ENCODE measurements at regions not wholly inside any gene's neighbourhood (a gene's known extent, or its start where the extent isn't known, plus 50 kb on each side); places are given as distances from the start of the nearest gene placed in this dataset.
"Not testable (repeated sequence)": the region's sequence is repeated elsewhere in the genome, so short reads cannot be mapped to it uniquely, and the experiment has no call there.

GRCh38 chr10:33652870-33653269 lies 318.4 kb upstream of the NRP1 start:
- Histone ChIP-seq H3K27me3 (ENCODE audit: insufficient read depth in 3 of 3, low read length in 2 of 3) (no peaks in the 10 kb centered on the region), H3K4me1 (no peaks in the 10 kb centered on the region), H3K9me3 (no peaks in the 10 kb centered on the region), H3K4me3 (no peak overlapping the region), H3K36me3 (ENCODE audit: insufficient read depth in 1 of 2, low read depth in 1 of 2) (no peaks in the 10 kb centered on the region), H3K27ac (no peak overlapping the region)
- WGBS, 3 donors: 98% methylated on average over 3 of the region's 3 CpGs
- TF ChIP-seq CTCF (IDR thresholded peaks at IDR 0.05): no peak
- no peak for DNase-seq
- ATAC-seq: no peak
- intact Hi-C loops (cut with DNase I): loop anchor here in 1 of 2 donors (5.0 kb wide), 1 partner anchor 204 kb away; no protein-coding TSS in a partner anchor

- DNase-seq; H3K4me3 ChIP-seq; H3K4me1 ChIP-seq; H3K27ac ChIP-seq; H3K27me3 ChIP-seq (ENCODE audit: insufficient read depth in 3 of 3, low read length in 2 of 3); H3K9me3 ChIP-seq; H3K36me3 ChIP-seq (ENCODE audit: insufficient read depth in 1 of 2, low read depth in 1 of 2); ATAC-seq: not testable (repeated sequence)
- whole genome bisulfite sequencing, 3 donors: 72 to 87% (median 81%) methylated on average over 2 of the region's 2 CpGs
- intact Hi-C loops (cut with DNase I): loop anchor here in 1 of 2 donors (5.0 kb wide), 1 partner anchor 207 kb away; no protein-coding TSS in a partner anchor
Measured at GRCh38 chr10:33650131-33650530, 315.7 kb upstream of the NRP1 start.

- H3K27ac ChIP-seq: no peak overlapping the region
- no peak for ATAC-seq
- TF ChIP-seq CTCF (IDR thresholded peaks at IDR 0.05): no peak
- intact Hi-C loops (cut with DNase I): no loop called here
- no peak overlapping the region for H3K4me3 ChIP-seq
- H3K36me3 ChIP-seq (ENCODE audit: insufficient read depth in 1 of 2, low read depth in 1 of 2): no peaks in the 10 kb centered on the region
- no peaks in the 10 kb centered on the region for H3K9me3 ChIP-seq
- no peak for DNase-seq
- H3K4me1 ChIP-seq: no peaks in the 10 kb centered on the region
- no peaks in the 10 kb centered on the region for H3K27me3 ChIP-seq (ENCODE audit: insufficient read depth in 3 of 3, low read length in 2 of 3)
Measured at GRCh38 chr10:33643042-33643441, 308.6 kb upstream of the NRP1 start.

GRCh38 chr10:33638891-33639290 lies 304.4 kb upstream of the NRP1 start:
- intact Hi-C loops (cut with DNase I): no loop called here
- WGBS, 3 donors: 89 to 90% (median 90%) methylated on average over 3 of the region's 3 CpGs
- Histone ChIP-seq H3K4me1 (no peaks in the 10 kb centered on the region), H3K27ac (no peak overlapping the region), H3K4me3 (no peak overlapping the region), H3K27me3 (ENCODE audit: insufficient read depth in 3 of 3, low read length in 2 of 3) (no peaks in the 10 kb centered on the region), H3K36me3 (ENCODE audit: insufficient read depth in 1 of 2, low read depth in 1 of 2) (no peaks in the 10 kb centered on the region), H3K9me3 (no peaks in the 10 kb centered on the region)
- TF ChIP-seq CTCF (IDR thresholded peaks at IDR 0.05): no peak
- no peak for ATAC-seq
- no peak for DNase-seq

GRCh38 chr10:33638374-33638773 lies 303.9 kb upstream of the NRP1 start:
- Histone ChIP-seq H3K36me3 (ENCODE audit: insufficient read depth in 1 of 2, low read depth in 1 of 2) (no peaks in the 10 kb centered on the region), H3K27me3 (ENCODE audit: insufficient read depth in 3 of 3, low read length in 2 of 3) (no peaks in the 10 kb centered on the region), H3K4me3 (no peak overlapping the region), H3K4me1 (no peaks in the 10 kb centered on the region), H3K9me3 (no peaks in the 10 kb centered on the region), H3K27ac (no peak overlapping the region)
- 90 to 91% (median 91%) methylated on average over 3 of the region's 3 CpGs for WGBS, 3 donors
- intact Hi-C loops (cut with DNase I): no loop called here
- ATAC-seq (no peak), DNase-seq (no peak)
- no peak for TF ChIP-seq CTCF (IDR thresholded peaks at IDR 0.05)

Data from psoas muscle (tissue), 7 donors.